ENCODE measurements at regions not wholly inside any gene's neighbourhood (a gene's known extent, or its start where the extent isn't known, plus 50 kb on each side); places are given as distances from the start of the nearest gene placed in this dataset.
A peak's percentile ranks its signal among the peaks of the same experiment; 100 is the strongest.

DNA sequence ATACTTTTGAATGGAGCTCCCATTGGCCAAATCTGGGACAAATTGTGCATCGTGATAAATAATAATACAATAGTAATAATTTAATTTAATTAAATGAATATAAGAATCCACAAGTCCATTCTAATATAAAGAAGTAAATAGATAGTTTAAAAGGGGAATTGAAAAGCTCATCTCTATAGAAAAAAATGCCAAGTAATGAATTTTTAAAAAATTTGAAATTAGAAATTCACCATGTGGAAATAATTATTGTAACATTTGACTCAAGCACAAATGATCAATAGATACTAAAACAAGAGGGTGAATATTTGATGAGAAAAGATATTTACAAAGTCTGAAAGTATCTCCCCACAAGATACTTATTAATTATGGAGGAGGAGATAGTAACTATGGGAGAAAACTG, 467.4 kb downstream of the CETN3 start:
- H3K4me1 ChIP-seq (ENCODE audit: control insufficient read depth in 5 of 5, insufficient read depth in 5 of 5, low read length in 5 of 5), result peaks cover 0 to 3% (median 0%) of the 10 kb centered on the region in 5 donors
- TF ChIP-seq, protein P1, sequence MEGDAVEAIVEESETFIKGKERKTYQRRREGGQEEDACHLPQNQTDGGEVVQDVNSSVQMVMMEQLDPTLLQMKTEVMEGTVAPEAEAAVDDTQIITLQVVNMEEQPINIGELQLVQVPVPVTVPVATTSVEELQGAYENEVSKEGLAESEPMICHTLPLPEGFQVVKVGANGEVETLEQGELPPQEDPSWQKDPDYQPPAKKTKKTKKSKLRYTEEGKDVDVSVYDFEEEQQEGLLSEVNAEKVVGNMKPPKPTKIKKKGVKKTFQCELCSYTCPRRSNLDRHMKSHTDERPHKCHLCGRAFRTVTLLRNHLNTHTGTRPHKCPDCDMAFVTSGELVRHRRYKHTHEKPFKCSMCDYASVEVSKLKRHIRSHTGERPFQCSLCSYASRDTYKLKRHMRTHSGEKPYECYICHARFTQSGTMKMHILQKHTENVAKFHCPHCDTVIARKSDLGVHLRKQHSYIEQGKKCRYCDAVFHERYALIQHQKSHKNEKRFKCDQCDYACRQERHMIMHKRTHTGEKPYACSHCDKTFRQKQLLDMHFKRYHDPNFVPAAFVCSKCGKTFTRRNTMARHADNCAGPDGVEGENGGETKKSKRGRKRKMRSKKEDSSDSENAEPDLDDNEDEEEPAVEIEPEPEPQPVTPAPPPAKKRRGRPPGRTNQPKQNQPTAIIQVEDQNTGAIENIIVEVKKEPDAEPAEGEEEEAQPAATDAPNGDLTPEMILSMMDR (IDR thresholded peaks at IDR 0.05; ENCODE audit: control extremely low read depth, extremely low read depth), result no peak
- no peaks in the 10 kb centered on the region for H3K9me3 ChIP-seq (ENCODE audit: control insufficient read depth in 4 of 4, insufficient read depth in 3 of 4, low read length in 3 of 4)
- DNase-seq (no peak), ATAC-seq (ENCODE audit: insufficient read depth, low FRiP score) (no peak)
- no peaks in the 10 kb centered on the region for H3K36me3 ChIP-seq (ENCODE audit: control insufficient read depth in 4 of 4, insufficient read depth in 4 of 4, low read length in 4 of 4)
- no peak overlapping the region for H3K27ac ChIP-seq (ENCODE audit: low read depth in 1 of 2, low read length in 1 of 2)
- H3K4me3 ChIP-seq, result no peak overlapping the region
- WGBS, 2 donors, result 95 to 99% methylated on average over 1 of the region's 1 CpG
- H3K27me3 ChIP-seq (ENCODE audit: control insufficient read depth in 3 of 3, insufficient read depth in 3 of 3, low read length in 2 of 3), result no peaks in the 10 kb centered on the region
- no peak overlapping the region for H3K9ac ChIP-seq (ENCODE audit: insufficient read depth in 1 of 2, low read length in 2 of 2)

- H3K4me1 ChIP-seq (ENCODE audit: control insufficient read depth in 5 of 5, insufficient read depth in 5 of 5, low read length in 5 of 5), result no peaks in the 10 kb centered on the region
- H3K36me3 ChIP-seq (ENCODE audit: control insufficient read depth in 4 of 4, insufficient read depth in 4 of 4, low read length in 4 of 4), result no peaks in the 10 kb centered on the region
- WGBS, 2 donors, result 91 to 92% methylated on average over 3 of the region's 3 CpGs
- DNase-seq, result no peak
- no peak for ATAC-seq (ENCODE audit: insufficient read depth, low FRiP score)
- H3K9me3 ChIP-seq (ENCODE audit: control insufficient read depth in 4 of 4, insufficient read depth in 3 of 4, low read length in 3 of 4), result no peaks in the 10 kb centered on the region
- no peak overlapping the region for H3K4me3 ChIP-seq
- no peaks in the 10 kb centered on the region for H3K27me3 ChIP-seq (ENCODE audit: control insufficient read depth in 3 of 3, insufficient read depth in 3 of 3, low read length in 2 of 3)
- H3K27ac ChIP-seq (ENCODE audit: low read depth in 1 of 2, low read length in 1 of 2), result no peak overlapping the region
- TF ChIP-seq, protein P1 (IDR thresholded peaks at IDR 0.05; ENCODE audit: control extremely low read depth, extremely low read depth), result no peak
- no peak overlapping the region for H3K9ac ChIP-seq (ENCODE audit: insufficient read depth in 1 of 2, low read length in 2 of 2)
Observed at GRCh38 chr5:89936576-89936975, 473.0 kb downstream of the CETN3 start.

GRCh38 chr5:89934069-89934468, 475.5 kb downstream of the CETN3 start:
- Histone ChIP-seq H3K9me3 (ENCODE audit: control insufficient read depth in 4 of 4, insufficient read depth in 3 of 4, low read length in 3 of 4) (no peaks in the 10 kb centered on the region), H3K4me3 (no peak overlapping the region), H3K4me1 (ENCODE audit: control insufficient read depth in 5 of 5, insufficient read depth in 5 of 5, low read length in 5 of 5) (no peaks in the 10 kb centered on the region), H3K9ac (ENCODE audit: insufficient read depth in 1 of 2, low read length in 2 of 2) (no peak overlapping the region), H3K27me3 (ENCODE audit: control insufficient read depth in 3 of 3, insufficient read depth in 3 of 3, low read length in 2 of 3) (no peaks in the 10 kb centered on the region), H3K27ac (ENCODE audit: low read depth in 1 of 2, low read length in 1 of 2) (no peak overlapping the region), H3K36me3 (ENCODE audit: control insufficient read depth in 4 of 4, insufficient read depth in 4 of 4, low read length in 4 of 4) (no peaks in the 10 kb centered on the region)
- TF ChIP-seq, protein P1 (IDR thresholded peaks at IDR 0.05; ENCODE audit: control extremely low read depth, extremely low read depth), result no peak
- 86 to 89% methylated on average over 4 of the region's 4 CpGs for WGBS, 2 donors
- ATAC-seq (ENCODE audit: insufficient read depth, low FRiP score) (no peak), DNase-seq (no peak)

GRCh38 chr5:89932771-89933181, 476.8 kb downstream of the CETN3 start:
- H3K9ac ChIP-seq (ENCODE audit: insufficient read depth in 1 of 2, low read length in 2 of 2), result no peak overlapping the region
- WGBS, 2 donors, result 46 to 60% methylated on average over 2 of the region's 2 CpGs
- TF ChIP-seq, protein P1 (IDR thresholded peaks at IDR 0.05; ENCODE audit: control extremely low read depth, extremely low read depth), result no peak
- ATAC-seq (ENCODE audit: insufficient read depth, low FRiP score) (no peak), DNase-seq (peak in 1 of 3 donors; percentile 29)
- H3K36me3 ChIP-seq (ENCODE audit: control insufficient read depth in 4 of 4, insufficient read depth in 4 of 4, low read length in 4 of 4), result no peaks in the 10 kb centered on the region
- no peaks in the 10 kb centered on the region for H3K4me1 ChIP-seq (ENCODE audit: control insufficient read depth in 5 of 5, insufficient read depth in 5 of 5, low read length in 5 of 5)
- no peak overlapping the region for H3K4me3 ChIP-seq
- no peaks in the 10 kb centered on the region for H3K27me3 ChIP-seq (ENCODE audit: control insufficient read depth in 3 of 3, insufficient read depth in 3 of 3, low read length in 2 of 3)
- H3K27ac ChIP-seq (ENCODE audit: low read depth in 1 of 2, low read length in 1 of 2), result no peak overlapping the region
- H3K9me3 ChIP-seq (ENCODE audit: control insufficient read depth in 4 of 4, insufficient read depth in 3 of 4, low read length in 3 of 4), result no peaks in the 10 kb centered on the region

All from lung (tissue), 11 donors.